Muscle of leg (tissue), 3 donors: ENCODE measurements at regions not wholly inside any gene's neighbourhood (a gene's known extent, or its start where the extent isn't known, plus 50 kb on each side); places are given as distances from the start of the nearest gene placed in this dataset.

ENCODE experiments used
- DNase-seq: peaks from one replicate; pipeline ENCODE4 v3.0.0; 2013
- H3K27ac ChIP-seq: one replicate; pipeline ENCODE4 v1.5.1; 2013; ENCODE audit warnings: mild to moderate bottlenecking, low read length, control low read depth
- H3K27me3 ChIP-seq: one replicate; pipeline ENCODE4 v1.6.1; 2013; ENCODE audit warnings: low read length; ENCODE audit not compliant: control insufficient read depth, insufficient read depth
- H3K36me3 ChIP-seq: one replicate; pipeline ENCODE4 v1.6.1; 2013; ENCODE audit warnings: low read length; ENCODE audit not compliant: control insufficient read depth, insufficient read depth
- H3K4me1 ChIP-seq: one replicate; pipeline ENCODE4 v1.6.1; 2013; ENCODE audit warnings: low read length; ENCODE audit not compliant: control insufficient read depth, insufficient read depth
- H3K4me3 ChIP-seq: one replicate; pipeline ENCODE4 v1.5.1; 2013; ENCODE audit warnings: low read length, control low read depth
- H3K9me3 ChIP-seq: replicated peaks from 2 replicates; pipeline ENCODE4 v1.6.1; 2013; ENCODE audit warnings: low read depth, low read length; ENCODE audit not compliant: control insufficient read depth
- WGBS: methylation state at CpG from one replicate; pipeline ENCODE4 v1.1.5; 2013; ENCODE audit warnings: missing lambda C conversion rate; ENCODE audit not compliant: insufficient coverage; 5-methylcytosine and 5-hydroxymethylcytosine counted together

- no peaks in the 10 kb centered on the region for H3K9me3 ChIP-seq
- no peaks in the 10 kb centered on the region for H3K36me3 ChIP-seq
- H3K4me3 ChIP-seq, result no peak overlapping the region
- no peak for DNase-seq
- H3K4me1 ChIP-seq, result peaks cover 9% of the 10 kb centered on the region
- H3K27ac ChIP-seq, result no peak overlapping the region
- H3K27me3 ChIP-seq, result no peaks in the 10 kb centered on the region
- no CpG with 5 or more reads among the region's 1 CpG for WGBS
Observed at GRCh38 chr5:67976181-67976580, 239.4 kb upstream of the PIK3R1 start.

GRCh38 chr5:67974471-67974870, 241.1 kb upstream of the PIK3R1 start:
- no peaks in the 10 kb centered on the region for H3K9me3 ChIP-seq
- H3K4me3 ChIP-seq, result no peak overlapping the region
- H3K4me1 ChIP-seq, result peaks cover 14% of the 10 kb centered on the region
- H3K36me3 ChIP-seq, result no peaks in the 10 kb centered on the region
- DNase-seq, result no peak
- no peaks in the 10 kb centered on the region for H3K27me3 ChIP-seq
- H3K27ac ChIP-seq, result no peak overlapping the region

GRCh38 chr5:67974054-67974453, 241.5 kb upstream of the PIK3R1 start:
- no peaks in the 10 kb centered on the region for H3K36me3 ChIP-seq
- H3K4me3 ChIP-seq, result no peak overlapping the region
- H3K9me3 ChIP-seq, result no peaks in the 10 kb centered on the region
- DNase-seq, result no peak
- H3K27ac ChIP-seq, result no peak overlapping the region
- H3K27me3 ChIP-seq, result no peaks in the 10 kb centered on the region
- H3K4me1 ChIP-seq, result peaks cover 14% of the 10 kb centered on the region

GRCh38 chr5:67971971-67972821, 243.4 kb upstream of the PIK3R1 start:
- peak overlapping the region; percentile 83 for H3K27ac ChIP-seq
- DNase-seq, result peak; percentile 64
- WGBS, result 53% methylated on average over 3 of the region's 5 CpGs

GRCh38 chr5:67971223-67971830, 244.2 kb upstream of the PIK3R1 start:
- no peaks in the 10 kb centered on the region for H3K9me3 ChIP-seq
- peak; percentile 97 for DNase-seq
- H3K27me3 ChIP-seq, result no peaks in the 10 kb centered on the region
- no CpG with 5 or more reads among the region's 4 CpGs for WGBS
- H3K36me3 ChIP-seq, result no peaks in the 10 kb centered on the region
- peaks cover 16% of the 10 kb centered on the region for H3K4me1 ChIP-seq
- no peak overlapping the region for H3K4me3 ChIP-seq
- H3K27ac ChIP-seq, result peak overlapping the region; percentile 83

More at GRCh38 chr5:67971971-67972821, 243.4 kb upstream of the PIK3R1 start:
- Histone ChIP-seq H3K36me3 (no peaks in the 10 kb centered on the region), H3K4me1 (peaks cover 16% of the 10 kb centered on the region), H3K27me3 (no peaks in the 10 kb centered on the region), H3K9me3 (no peaks in the 10 kb centered on the region), H3K4me3 (no peak overlapping the region)

GRCh38 chr5:67969631-67970030, 245.9 kb upstream of the PIK3R1 start:
- no peak for DNase-seq
- Histone ChIP-seq H3K4me1 (peaks cover 16% of the 10 kb centered on the region), H3K9me3 (no peaks in the 10 kb centered on the region), H3K4me3 (no peak overlapping the region), H3K36me3 (no peaks in the 10 kb centered on the region), H3K27me3 (no peaks in the 10 kb centered on the region), H3K27ac (no peak overlapping the region)
- 100% methylated on average over 1 of the region's 2 CpGs for WGBS

- Histone ChIP-seq H3K36me3 (no peaks in the 10 kb centered on the region), H3K4me3 (no peak overlapping the region), H3K27me3 (no peaks in the 10 kb centered on the region), H3K27ac (no peak overlapping the region), H3K9me3 (no peaks in the 10 kb centered on the region), H3K4me1 (peaks cover 16% of the 10 kb centered on the region)
- DNase-seq, result no peak
- WGBS, result no CpG with 5 or more reads among the region's 2 CpGs
Observed at GRCh38 chr5:67969176-67969575, 246.4 kb upstream of the PIK3R1 start.

- WGBS, result no CpG with 5 or more reads among the region's 1 CpG
- no peaks in the 10 kb centered on the region for H3K36me3 ChIP-seq
- no peak overlapping the region for H3K4me3 ChIP-seq
- H3K4me1 ChIP-seq, result peaks cover 9% of the 10 kb centered on the region
- DNase-seq, result no peak
- H3K27ac ChIP-seq, result no peak overlapping the region
- no peaks in the 10 kb centered on the region for H3K9me3 ChIP-seq
- no peaks in the 10 kb centered on the region for H3K27me3 ChIP-seq
Observed at GRCh38 chr5:67966712-67967111, 248.8 kb upstream of the PIK3R1 start.

- H3K36me3 ChIP-seq, result no peaks in the 10 kb centered on the region
- no peaks in the 10 kb centered on the region for H3K9me3 ChIP-seq
- H3K4me3 ChIP-seq, result no peak overlapping the region
- no peak for DNase-seq
- H3K27ac ChIP-seq, result no peak overlapping the region
- no peaks in the 10 kb centered on the region for H3K27me3 ChIP-seq
- H3K4me1 ChIP-seq, result peaks cover 2% of the 10 kb centered on the region
- WGBS, result no CpG with 5 or more reads among the region's 2 CpGs
Observed at GRCh38 chr5:67964619-67965018, 250.9 kb upstream of the PIK3R1 start.

GRCh38 chr5:67963789-67964519, 251.6 kb upstream of the PIK3R1 start:
- H3K9me3 ChIP-seq, result no peaks in the 10 kb centered on the region
- no peaks in the 10 kb centered on the region for H3K27me3 ChIP-seq
- peaks cover 2% of the 10 kb centered on the region for H3K4me1 ChIP-seq
- DNase-seq, result no peak
- WGBS, result 100% methylated on average over 2 of the region's 4 CpGs
- H3K27ac ChIP-seq, result no peak overlapping the region
- no peak overlapping the region for H3K4me3 ChIP-seq
- no peaks in the 10 kb centered on the region for H3K36me3 ChIP-seq
